LNCAP (cell line): ENCODE measurements at regions not wholly inside any gene's neighbourhood (a gene's known extent, or its start where the extent isn't known, plus 50 kb on each side); places are given as distances from the start of the nearest gene placed in this dataset.

ENCODE experiments used
- TF ChIP-seq, protein P1 (sequence below): fragments of 450-650 bp; IDR thresholded peaks from 2 replicates; pipeline ENCODE4 v1.5.1; 2017; ENCODE audit warnings: mild to moderate bottlenecking

DNA sequence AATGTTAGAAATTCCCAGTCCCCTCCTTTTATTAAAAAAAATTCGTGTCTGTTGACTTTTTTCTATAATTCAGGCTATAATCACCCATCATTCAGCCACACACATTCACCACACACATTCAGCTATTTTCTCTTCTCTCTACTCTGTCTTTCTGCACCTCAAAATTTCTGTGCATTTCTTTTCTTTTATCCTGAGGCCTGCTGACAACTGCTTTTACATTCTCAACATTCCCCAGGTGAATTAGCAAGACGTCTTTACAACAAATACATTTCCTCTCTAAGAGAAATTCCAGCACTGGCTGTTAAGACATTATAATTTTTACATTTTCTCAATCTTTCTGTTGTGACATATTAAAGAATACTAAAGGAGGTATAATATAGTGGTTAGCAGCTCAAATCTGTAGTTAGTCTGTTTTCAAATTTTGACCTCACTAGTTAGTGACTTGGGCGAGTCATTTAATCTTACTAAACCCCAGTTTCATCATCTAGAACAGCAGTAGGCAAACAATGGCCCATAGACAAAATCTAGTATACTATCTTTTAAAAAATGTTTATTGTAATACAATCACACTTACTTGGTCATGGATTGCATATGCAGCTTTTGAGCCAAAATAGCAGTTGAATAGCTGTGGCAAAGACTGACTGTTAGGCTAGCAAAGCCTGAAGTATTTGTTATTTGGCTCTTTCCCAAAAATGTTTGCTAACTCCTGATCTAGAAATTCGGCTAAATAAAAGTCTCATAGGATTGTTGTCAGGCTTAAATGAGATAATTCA lies 350.7 kb downstream of the NSUN3 start:
- TF ChIP-seq, protein P1, sequence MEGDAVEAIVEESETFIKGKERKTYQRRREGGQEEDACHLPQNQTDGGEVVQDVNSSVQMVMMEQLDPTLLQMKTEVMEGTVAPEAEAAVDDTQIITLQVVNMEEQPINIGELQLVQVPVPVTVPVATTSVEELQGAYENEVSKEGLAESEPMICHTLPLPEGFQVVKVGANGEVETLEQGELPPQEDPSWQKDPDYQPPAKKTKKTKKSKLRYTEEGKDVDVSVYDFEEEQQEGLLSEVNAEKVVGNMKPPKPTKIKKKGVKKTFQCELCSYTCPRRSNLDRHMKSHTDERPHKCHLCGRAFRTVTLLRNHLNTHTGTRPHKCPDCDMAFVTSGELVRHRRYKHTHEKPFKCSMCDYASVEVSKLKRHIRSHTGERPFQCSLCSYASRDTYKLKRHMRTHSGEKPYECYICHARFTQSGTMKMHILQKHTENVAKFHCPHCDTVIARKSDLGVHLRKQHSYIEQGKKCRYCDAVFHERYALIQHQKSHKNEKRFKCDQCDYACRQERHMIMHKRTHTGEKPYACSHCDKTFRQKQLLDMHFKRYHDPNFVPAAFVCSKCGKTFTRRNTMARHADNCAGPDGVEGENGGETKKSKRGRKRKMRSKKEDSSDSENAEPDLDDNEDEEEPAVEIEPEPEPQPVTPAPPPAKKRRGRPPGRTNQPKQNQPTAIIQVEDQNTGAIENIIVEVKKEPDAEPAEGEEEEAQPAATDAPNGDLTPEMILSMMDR: no peak

DNA sequence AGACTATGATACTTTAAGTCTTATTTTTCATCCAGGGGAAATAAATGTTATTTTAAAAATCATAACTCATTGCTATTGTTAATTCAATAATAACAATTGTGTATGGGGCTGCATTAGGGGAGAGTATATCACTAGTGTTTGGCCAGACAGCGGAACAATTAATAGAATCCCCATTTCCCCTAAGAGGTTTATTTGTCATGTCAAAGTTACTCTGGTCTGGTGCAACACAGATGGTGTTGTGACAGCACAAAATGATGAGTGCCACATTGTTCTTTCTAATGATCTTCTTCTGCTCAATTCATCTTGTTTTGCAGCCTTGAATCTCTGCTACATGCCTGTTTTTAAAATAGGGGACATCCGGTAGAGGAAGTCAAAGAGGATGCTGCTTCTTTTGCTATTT lies 351.6 kb downstream of the NSUN3 start:
- TF ChIP-seq, protein P1: no peak

DNA sequence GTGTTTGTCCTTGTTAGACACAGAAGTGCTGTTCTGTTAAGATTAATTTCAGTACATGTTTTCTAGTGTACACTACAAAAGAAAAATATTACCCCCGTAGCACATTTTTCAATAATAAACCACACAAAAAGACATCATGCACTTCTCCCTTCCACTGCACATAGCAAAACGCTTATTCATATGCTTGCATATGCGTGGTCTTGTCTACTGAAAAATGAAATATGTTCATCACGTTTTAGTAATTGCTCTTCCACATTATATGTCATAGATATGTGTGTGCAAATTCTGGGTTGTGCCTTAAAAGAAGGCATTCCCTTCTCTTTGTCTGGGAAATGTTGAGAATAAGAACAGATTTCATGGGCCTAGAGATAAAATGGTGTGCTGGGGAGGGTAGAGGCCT lies 353.9 kb downstream of the NSUN3 start:
- TF ChIP-seq, protein P1: no peak

DNA sequence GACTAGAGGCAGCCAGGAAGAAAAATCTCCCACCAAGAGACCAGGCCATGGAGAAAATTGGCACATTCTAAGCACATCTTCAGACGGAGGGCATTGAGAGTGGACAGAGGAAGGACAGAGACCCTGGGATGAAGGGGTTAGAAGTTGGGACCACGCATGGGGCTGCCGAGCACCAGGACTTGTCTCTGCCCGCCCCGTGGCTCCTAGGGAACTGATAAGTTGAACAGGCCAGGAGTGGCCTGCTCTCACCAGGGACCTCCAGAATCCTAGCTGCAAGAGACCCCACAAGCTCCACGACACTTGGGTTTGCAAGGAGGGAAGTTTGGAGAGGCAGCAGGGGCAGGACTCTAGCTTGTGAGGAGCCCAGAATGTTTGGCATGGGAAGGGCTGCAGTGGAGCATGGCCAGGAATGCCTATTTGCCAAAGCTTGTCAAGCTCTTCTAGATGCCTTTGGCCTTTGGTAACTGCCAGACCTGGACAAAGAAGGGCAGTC lies 355.1 kb downstream of the NSUN3 start:
- TF ChIP-seq, protein P1: no peak

DNA sequence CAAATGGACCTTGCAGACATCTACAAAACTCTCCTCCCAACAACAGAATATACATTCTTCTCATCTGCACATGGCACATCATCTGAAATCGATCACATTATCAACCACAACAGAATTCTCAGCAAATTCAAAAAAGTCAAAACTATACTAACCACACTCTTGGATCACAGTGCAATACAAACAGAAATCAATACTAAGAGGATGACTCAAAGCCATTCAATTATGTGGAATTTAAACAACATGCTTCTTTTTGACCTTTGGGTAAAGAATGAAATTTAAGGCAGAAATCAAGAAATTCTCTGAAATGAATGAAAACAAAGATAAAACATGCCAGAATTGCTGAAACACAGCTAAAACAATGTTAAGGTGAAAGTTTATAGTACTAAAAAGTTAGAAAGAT lies 358.1 kb downstream of the NSUN3 start:
- TF ChIP-seq, protein P1: no peak

DNA sequence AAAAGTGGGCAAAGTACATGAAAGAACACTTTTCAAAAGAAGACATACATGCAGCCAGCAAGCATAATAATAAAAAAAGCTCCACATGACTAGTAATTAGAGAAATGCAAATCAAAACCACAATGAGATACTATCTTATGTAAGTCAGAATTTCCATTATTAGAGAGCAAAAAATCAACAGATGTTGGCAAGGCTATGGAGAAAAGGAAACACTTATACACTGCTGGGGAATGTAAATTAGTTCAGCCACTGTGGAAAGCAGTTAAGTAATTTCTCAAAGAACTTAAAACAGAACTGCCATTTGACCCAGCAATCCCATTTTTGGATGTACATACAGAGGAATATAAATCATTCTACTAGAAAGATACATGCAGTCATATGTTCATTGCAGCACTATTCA lies 360.7 kb downstream of the NSUN3 start:
- TF ChIP-seq, protein P1: no peak

DNA sequence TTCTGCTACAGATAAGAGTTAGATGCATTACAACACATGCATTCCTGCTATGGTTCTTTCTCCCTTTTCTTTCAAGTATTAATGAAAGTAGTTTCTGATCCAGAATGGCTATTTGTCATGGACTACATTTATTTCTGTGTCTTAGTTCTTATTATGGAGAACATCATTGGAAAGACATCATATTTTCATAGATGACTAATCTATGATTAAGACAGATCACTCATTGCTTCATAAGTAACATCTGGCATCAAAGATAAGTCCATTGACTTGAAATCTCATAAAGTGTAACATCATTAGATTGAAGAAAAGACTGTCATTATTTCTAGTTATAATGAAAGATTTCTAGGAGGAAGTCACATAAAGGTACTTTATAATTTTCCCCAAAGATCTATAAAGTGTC lies 366.7 kb downstream of the NSUN3 start:
- TF ChIP-seq, protein P1: no peak
